C4-2B (cell line): ENCODE measurements at regions not wholly inside any gene's neighbourhood (a gene's known extent, or its start where the extent isn't known, plus 50 kb on each side); places are given as distances from the start of the nearest gene placed in this dataset.

Experiments
- ZFX ChIP-seq: fragments of 450-650 bp; IDR thresholded peaks from 2 replicates; pipeline ENCODE4 v1.6.1; 2017
- TF ChIP-seq, protein P1 (sequence below): fragments of 450-650 bp; conservative IDR thresholded peaks from 2 replicates; pipeline ENCODE4 v1.5.1; 2017; ENCODE audit warnings: mild to moderate bottlenecking

DNA sequence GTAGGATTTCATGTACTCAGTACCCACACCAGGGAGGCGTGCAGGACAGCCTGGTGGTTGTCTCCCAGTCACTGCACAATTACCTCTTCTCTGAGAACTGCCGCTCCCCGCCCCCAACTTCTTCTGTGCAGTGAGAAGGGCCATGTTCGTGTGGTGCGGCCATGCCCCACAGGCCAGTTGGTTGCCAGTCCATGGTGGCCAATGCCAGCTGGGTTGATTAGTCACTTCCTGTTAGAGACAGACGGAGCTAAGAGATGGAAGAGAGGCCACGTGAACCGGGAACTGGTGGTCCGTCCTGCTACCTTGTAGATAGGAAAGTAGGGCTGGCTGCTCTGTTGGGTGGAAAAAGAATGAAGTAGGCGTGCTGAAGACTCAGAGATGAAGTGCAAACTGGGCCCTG, 206.5 kb downstream of the ABCC12 start:
- TF ChIP-seq, protein P1, sequence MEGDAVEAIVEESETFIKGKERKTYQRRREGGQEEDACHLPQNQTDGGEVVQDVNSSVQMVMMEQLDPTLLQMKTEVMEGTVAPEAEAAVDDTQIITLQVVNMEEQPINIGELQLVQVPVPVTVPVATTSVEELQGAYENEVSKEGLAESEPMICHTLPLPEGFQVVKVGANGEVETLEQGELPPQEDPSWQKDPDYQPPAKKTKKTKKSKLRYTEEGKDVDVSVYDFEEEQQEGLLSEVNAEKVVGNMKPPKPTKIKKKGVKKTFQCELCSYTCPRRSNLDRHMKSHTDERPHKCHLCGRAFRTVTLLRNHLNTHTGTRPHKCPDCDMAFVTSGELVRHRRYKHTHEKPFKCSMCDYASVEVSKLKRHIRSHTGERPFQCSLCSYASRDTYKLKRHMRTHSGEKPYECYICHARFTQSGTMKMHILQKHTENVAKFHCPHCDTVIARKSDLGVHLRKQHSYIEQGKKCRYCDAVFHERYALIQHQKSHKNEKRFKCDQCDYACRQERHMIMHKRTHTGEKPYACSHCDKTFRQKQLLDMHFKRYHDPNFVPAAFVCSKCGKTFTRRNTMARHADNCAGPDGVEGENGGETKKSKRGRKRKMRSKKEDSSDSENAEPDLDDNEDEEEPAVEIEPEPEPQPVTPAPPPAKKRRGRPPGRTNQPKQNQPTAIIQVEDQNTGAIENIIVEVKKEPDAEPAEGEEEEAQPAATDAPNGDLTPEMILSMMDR, result no peak
- no peak for TF ChIP-seq ZFX
